ENCODE measurements at regions not wholly inside any gene's neighbourhood (a gene's known extent, or its start where the extent isn't known, plus 50 kb on each side); places are given as distances from the start of the nearest gene placed in this dataset.

DNA sequence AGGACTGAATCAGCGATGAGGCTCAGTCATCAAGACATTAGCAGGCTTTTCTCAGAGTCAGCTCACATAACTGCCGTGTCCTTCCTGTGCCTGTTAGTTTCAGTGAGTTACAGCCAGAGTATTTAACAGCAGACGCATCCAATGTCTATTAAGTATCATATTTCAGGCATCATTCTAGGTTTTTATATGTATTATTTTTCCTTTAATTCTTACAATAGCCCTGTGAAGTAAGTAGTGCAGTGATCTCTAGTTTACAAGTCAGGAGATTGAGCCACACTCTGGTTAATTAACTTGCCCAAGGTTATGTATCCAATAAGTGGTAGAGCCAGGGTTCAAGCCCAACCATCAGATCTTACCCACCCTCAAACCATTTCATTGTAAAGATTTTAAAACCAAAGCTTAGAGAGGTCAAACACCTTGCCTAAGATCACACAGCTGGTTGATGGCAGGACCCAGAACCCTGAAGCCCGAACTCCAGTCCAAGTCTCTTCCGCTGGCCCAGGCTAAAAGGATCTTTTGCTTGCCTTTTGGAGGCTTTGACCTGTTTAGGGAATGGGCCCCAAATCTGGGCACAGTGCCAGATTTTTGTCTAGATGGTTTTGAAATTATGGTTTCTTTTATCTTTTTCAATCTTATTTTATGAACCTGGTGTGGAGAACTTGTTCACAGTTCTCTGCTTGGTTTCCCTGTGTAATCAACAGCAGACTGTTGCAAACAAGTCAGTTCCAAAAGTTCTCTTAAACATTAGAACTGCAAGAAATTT is 261.2 kb upstream of the CLINT1 start:
- DNase-seq (ENCODE audit: insufficient read length, low spot score) (no peak), FAIRE-seq (no peak)
- TF ChIP-seq, protein P1, sequence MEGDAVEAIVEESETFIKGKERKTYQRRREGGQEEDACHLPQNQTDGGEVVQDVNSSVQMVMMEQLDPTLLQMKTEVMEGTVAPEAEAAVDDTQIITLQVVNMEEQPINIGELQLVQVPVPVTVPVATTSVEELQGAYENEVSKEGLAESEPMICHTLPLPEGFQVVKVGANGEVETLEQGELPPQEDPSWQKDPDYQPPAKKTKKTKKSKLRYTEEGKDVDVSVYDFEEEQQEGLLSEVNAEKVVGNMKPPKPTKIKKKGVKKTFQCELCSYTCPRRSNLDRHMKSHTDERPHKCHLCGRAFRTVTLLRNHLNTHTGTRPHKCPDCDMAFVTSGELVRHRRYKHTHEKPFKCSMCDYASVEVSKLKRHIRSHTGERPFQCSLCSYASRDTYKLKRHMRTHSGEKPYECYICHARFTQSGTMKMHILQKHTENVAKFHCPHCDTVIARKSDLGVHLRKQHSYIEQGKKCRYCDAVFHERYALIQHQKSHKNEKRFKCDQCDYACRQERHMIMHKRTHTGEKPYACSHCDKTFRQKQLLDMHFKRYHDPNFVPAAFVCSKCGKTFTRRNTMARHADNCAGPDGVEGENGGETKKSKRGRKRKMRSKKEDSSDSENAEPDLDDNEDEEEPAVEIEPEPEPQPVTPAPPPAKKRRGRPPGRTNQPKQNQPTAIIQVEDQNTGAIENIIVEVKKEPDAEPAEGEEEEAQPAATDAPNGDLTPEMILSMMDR (IDR thresholded peaks at IDR 0.05; ENCODE audit: insufficient read depth, missing control alignments): no peak

- TF ChIP-seq, protein P1 (IDR thresholded peaks at IDR 0.05; ENCODE audit: insufficient read depth, missing control alignments): no peak
- FAIRE-seq: no peak
- no peak for DNase-seq (ENCODE audit: insufficient read length, low spot score)
These were observed 258.7 kb upstream of the CLINT1 start for GRCh38 chr5:158117467-158118160.

GRCh38 chr5:158116965-158117364 is 258.0 kb upstream of the CLINT1 start:
- FAIRE-seq (no peak), DNase-seq (ENCODE audit: insufficient read length, low spot score) (no peak)
- TF ChIP-seq, protein P1 (IDR thresholded peaks at IDR 0.05; ENCODE audit: insufficient read depth, missing control alignments): no peak

DNA sequence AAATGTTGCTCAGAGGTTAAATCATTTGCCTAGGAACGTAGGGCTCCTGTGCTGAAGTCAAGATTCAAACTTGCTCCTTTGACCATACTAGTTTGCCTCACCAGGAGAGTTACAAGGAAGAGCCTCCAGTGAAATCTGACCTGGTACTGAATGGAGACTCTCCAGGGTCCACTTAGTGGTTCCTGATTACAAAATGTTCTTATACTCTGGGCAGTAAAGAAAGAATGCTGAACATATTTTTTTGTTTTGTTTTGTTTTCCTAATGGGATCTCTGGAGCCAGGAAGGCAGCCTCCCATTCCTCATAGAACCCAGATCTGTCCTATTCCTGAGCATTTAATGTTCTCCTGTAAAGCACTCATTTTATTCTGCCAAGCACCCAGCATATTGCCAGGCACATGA is 256.5 kb upstream of the CLINT1 start:
- DNase-seq (ENCODE audit: insufficient read length, low spot score) (no peak), FAIRE-seq (no peak)
- TF ChIP-seq, protein P1 (IDR thresholded peaks at IDR 0.05; ENCODE audit: insufficient read depth, missing control alignments): no peak

GRCh38 chr5:158108177-158108576 is 249.2 kb upstream of the CLINT1 start:
- no peak for FAIRE-seq
- TF ChIP-seq, protein P1 (IDR thresholded peaks at IDR 0.05; ENCODE audit: insufficient read depth, missing control alignments): no peak

DNA sequence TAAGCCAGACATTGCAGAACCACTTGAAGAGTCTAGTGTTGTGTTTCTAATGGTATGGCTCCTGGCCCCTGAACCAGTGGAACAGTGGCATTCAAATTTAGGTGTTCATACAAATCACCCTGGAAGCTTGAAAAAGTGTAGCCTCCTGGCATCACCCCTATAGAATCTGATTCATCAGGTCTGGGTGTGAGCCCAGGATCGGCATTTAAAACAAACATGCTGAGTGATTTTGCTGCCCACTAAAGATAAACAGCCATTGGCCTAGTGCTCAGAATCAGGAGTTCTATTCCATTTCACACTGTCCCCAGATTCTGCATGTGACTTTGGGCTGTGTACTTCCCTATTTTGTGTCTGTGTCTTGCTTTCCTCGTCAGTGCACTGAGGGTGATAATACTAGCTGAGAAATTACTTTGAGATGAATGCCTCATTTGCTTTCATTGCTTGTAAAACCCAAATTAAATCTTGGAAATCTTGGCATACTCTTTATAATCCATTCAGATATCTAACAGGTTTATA is 241.5 kb upstream of the CLINT1 start:
- TF ChIP-seq, protein P1 (IDR thresholded peaks at IDR 0.05; ENCODE audit: insufficient read depth, missing control alignments): no peak
- DNase-seq (ENCODE audit: insufficient read length, low spot score) (no peak), FAIRE-seq (no peak)

More at GRCh38 chr5:158108177-158108576, 249.2 kb upstream of the CLINT1 start:
- DNase-seq (ENCODE audit: insufficient read length, low spot score): no peak

All from D721Med (cell line).